GM10266 (cell line): ENCODE measurements at regions not wholly inside any gene's neighbourhood (a gene's known extent, or its start where the extent isn't known, plus 50 kb on each side); places are given as distances from the start of the nearest gene placed in this dataset.

Experiments used
- DNase-seq: peaks from one replicate; pipeline ENCODE4 v3.0.0; 2012; ENCODE audit errors: extremely low spot score
- CTCF ChIP-seq: IDR thresholded peaks from 2 replicates; pipeline ENCODE4 v1.5.1; 2012; ENCODE audit warnings: mild to moderate bottlenecking, low read depth; ENCODE audit not compliant: control insufficient read depth, insufficient read depth; ENCODE audit errors: missing control alignments

DNA sequence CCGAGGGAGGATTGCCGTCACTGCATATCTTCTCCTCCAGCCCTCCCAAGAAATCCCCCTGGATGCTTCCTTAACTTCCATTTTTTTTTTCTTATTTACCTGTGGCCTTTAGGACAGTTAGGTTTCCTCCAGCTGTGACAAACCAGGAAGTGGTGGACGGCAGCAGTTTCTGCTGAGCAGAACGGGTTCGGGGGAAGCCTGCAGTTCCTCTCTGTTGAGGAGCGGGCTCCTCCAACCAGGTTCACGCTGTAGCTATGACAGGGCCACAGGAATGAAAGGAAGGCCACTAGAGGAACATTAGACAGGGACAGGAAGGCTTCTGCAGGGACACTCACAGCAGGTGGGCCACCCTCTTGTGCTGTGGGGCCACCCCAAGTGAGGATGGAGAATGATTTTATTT, 76.7 kb upstream of the SYK start:
- TF ChIP-seq CTCF, result no peak
- DNase-seq, result no peak

GRCh38 chr9:90724112-90724511, 77.5 kb upstream of the SYK start:
- no peak for DNase-seq
- TF ChIP-seq CTCF, result no peak

GRCh38 chr9:90722071-90722470, 79.4 kb upstream of the DIRAS2 start:
- no peak for DNase-seq

DNA sequence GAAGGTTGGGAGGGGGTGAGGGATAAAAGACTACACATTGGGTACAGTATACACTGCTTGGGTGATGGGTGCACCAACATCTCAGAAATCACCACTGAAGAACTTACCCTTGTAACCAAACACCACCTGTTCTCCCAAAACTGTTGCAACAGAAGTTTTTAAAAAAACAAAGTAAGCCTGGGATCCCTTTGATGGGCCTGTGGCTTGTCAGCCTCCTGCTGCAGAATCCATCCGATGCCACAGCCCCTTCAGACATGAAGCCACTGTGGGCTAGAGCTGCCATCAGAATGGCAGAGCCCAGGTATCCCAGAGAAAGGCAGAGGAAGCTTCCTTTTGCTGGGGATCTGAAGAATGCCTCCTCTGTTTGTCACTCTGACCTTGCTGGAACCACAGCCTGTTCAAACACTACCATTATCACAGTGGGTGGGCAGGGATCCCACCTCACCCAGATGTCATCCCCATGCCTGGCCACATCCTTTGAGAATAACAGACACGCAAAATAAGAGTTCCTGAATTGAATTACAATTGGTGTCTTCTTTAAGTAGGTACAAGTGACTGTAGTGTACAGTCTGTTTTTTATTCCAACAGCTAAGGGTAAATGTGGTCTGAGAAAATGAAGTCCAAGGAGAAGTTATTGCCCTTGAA, 78.1 kb upstream of the DIRAS2 start:
- no peak for DNase-seq
- no peak for TF ChIP-seq CTCF

More at GRCh38 chr9:90722071-90722470, 79.4 kb upstream of the DIRAS2 start:
- no peak for TF ChIP-seq CTCF

DNA sequence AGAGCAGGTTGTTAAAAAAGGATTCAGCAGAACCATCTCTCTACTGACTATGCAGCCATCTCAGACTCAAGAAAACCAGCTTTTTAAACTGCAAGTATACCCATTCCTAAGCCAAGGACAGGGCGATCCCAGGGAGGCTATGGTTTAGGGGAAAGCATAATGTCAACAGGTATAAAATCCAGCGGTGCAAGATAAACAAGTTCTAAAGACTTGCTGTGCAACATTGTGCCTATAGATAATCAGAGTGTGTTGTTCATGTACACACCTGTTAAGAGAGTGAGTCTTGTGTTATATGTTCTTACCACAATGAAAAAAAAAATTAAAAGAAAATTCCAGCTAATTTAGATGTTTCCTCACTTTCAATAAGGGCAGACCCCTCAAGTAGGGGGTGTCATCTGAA, 63.6 kb upstream of the DIRAS2 start:
- no peak for TF ChIP-seq CTCF
- DNase-seq, result no peak

DNA sequence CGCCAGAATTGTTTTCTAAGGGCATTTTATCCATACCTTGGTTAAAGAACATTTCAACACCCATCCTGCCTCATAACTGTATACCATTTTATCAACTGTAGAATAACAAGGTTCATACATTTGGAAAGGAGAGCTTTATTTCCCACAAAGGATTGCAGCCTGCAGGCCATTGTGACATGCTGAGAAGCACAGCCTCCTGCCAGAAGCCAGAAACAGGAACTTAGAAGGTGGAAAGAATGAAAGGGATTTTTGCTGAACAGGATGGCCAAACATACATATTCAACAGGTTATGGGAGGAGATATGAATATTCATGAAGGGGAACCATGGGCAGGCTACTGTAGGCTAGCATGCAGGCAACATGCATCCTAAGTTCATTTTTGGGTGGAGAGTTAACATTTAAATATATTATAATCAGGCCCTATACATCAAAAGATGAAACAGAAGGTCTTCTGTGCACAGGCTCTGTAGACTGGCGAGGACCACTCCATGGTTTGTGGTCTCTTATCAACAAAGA, 59.9 kb upstream of the DIRAS2 start:
- no peak for DNase-seq
- no peak for TF ChIP-seq CTCF

DNA sequence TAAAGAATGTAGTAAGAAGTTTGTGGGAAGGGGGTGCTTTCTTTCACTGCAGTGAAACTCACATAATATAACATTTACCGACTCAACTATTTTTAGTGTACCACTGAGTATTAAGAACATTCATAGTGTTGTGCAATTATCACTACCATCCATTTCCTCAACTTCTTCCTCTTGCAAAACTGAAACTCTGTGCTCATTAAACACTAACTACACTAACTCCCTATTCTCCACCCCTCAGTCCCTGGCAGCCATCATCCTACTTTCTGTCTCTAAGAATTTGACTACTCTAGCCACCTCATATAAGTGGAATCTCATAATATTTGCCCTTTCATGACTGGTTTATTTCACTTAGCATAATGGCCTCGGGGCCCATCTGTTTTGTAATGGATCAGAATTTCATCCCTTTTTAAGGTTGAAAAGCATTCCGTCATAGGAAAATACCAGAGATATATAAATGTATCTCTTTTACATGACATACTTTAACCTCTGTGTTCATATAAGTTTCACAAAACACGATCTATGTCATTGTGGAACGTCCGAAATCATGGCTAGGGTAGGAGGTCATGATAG, 56.3 kb upstream of the DIRAS2 start:
- no peak for DNase-seq
- no peak for TF ChIP-seq CTCF
